HUES48 (cell line): ENCODE measurements at regions not wholly inside any gene's neighbourhood (a gene's known extent, or its start where the extent isn't known, plus 50 kb on each side); places are given as distances from the start of the nearest gene placed in this dataset.
A peak's percentile ranks its signal among the peaks of the same experiment; 100 is the strongest.
"Not testable (repeated sequence)": the region's sequence is repeated elsewhere in the genome, so short reads cannot be mapped to it uniquely, and the experiment has no call there.

Source experiments
- H3K27ac ChIP-seq: one replicate; pipeline ENCODE4 v1.7.0; 2013; ENCODE audit warnings: low read depth, low read length, inconsistent platforms
- H3K27me3 ChIP-seq: 2 replicates; pipeline ENCODE4 v1.6.1; 2013; ENCODE audit warnings: mild to moderate bottlenecking, low read length; ENCODE audit not compliant: control insufficient read depth, insufficient read depth
- H3K36me3 ChIP-seq: 2 replicates; pipeline ENCODE4 v1.6.1; 2013; ENCODE audit warnings: low read length; ENCODE audit not compliant: control insufficient read depth, insufficient read depth
- H3K4me1 ChIP-seq: 2 replicates; pipeline ENCODE4 v1.6.1; 2013; ENCODE audit warnings: mild to moderate bottlenecking, low read length; ENCODE audit not compliant: control insufficient read depth, insufficient read depth
- H3K4me3 ChIP-seq: 2 replicates; pipeline ENCODE4 v1.5.1; 2013; ENCODE audit warnings: mild to moderate bottlenecking, low read depth, low read length
- H3K9ac ChIP-seq: 2 replicates; pipeline ENCODE4 v1.6.1; 2013; ENCODE audit warnings: mild to moderate bottlenecking, low read depth, low read length, moderate library complexity
- H3K9me3 ChIP-seq: 2 replicates; pipeline ENCODE4 v1.6.1; 2013; ENCODE audit warnings: low read length; ENCODE audit not compliant: control insufficient read depth, insufficient read depth

DNA sequence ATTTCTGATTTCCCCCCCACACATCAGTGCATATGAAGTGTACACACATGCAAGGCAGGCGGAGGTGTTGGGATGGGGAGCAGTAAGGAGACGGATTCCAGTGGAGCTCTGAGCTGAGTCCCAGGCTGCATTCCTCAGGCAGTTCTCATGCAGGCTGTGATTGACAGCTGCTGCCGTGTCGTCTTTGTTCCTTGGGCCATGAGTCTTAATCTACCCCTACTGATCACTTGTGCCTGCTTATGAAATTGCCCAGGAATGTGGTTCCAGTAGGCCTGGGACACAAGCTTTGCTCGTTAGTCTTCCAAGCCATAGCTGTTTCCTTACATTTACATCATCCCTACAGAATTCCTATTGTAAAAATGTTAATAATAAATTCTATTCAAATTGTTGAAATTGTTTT is 1241.9 kb downstream of the UQCRFS1 start:
- peak overlapping the region; percentile 71 for H3K27ac ChIP-seq
- no peaks in the 10 kb centered on the region for H3K36me3 ChIP-seq
- H3K27me3 ChIP-seq, result no peaks in the 10 kb centered on the region
- H3K9me3 ChIP-seq, result no peaks in the 10 kb centered on the region
- peaks cover 22% of the 10 kb centered on the region for H3K4me1 ChIP-seq
- no peak overlapping the region for H3K4me3 ChIP-seq
- no peak overlapping the region for H3K9ac ChIP-seq

- Histone ChIP-seq H3K27ac (no peak overlapping the region), H3K4me1 (peaks cover 26% of the 10 kb centered on the region; the same call in 1 of the 2 replicates), H3K9ac (no peak overlapping the region), H3K9me3 (no peaks in the 10 kb centered on the region), H3K4me3 (no peak overlapping the region), H3K36me3 (no peaks in the 10 kb centered on the region), H3K27me3 (no peaks in the 10 kb centered on the region)
These were observed 1246.5 kb downstream of the UQCRFS1 start for GRCh38 chr19:27966390-27966816.

- Histone ChIP-seq H3K27me3 (no peaks in the 10 kb centered on the region), H3K27ac (no peak overlapping the region), H3K9ac (no peak overlapping the region), H3K9me3 (no peaks in the 10 kb centered on the region), H3K4me1 (peaks cover 21% of the 10 kb centered on the region; the same call in 1 of the 2 replicates), H3K36me3 (no peaks in the 10 kb centered on the region), H3K4me3 (no peak overlapping the region)
These were observed 1248.8 kb downstream of the UQCRFS1 start for GRCh38 chr19:27964185-27964584.

- Histone ChIP-seq H3K9me3 (no peaks in the 10 kb centered on the region), H3K9ac (no peak overlapping the region), H3K4me3 (no peak overlapping the region)
These were observed 1250.7 kb downstream of the UQCRFS1 start for GRCh38 chr19:27962264-27962663.

GRCh38 chr19:27955485-27956480 is 1257.2 kb downstream of the UQCRFS1 start:
- no peaks in the 10 kb centered on the region; the same call in 1 of the 2 replicates for H3K4me1 ChIP-seq
- H3K36me3 ChIP-seq, result no peaks in the 10 kb centered on the region
- H3K9ac ChIP-seq, result no peak overlapping the region
- no peak overlapping the region for H3K27ac ChIP-seq
- H3K9me3 ChIP-seq, result peaks cover 6% of the 10 kb centered on the region; the same call in 1 of the 2 replicates
- no peaks in the 10 kb centered on the region for H3K27me3 ChIP-seq
- no peak overlapping the region for H3K4me3 ChIP-seq

More at GRCh38 chr19:27962264-27962663, 1250.7 kb downstream of the UQCRFS1 start:
- no peaks in the 10 kb centered on the region for H3K27me3 ChIP-seq
- peak overlapping the region; percentile 62 for H3K27ac ChIP-seq
- H3K4me1 ChIP-seq, result peaks cover 21% of the 10 kb centered on the region; the same call in 1 of the 2 replicates
- no peaks in the 10 kb centered on the region for H3K36me3 ChIP-seq

DNA sequence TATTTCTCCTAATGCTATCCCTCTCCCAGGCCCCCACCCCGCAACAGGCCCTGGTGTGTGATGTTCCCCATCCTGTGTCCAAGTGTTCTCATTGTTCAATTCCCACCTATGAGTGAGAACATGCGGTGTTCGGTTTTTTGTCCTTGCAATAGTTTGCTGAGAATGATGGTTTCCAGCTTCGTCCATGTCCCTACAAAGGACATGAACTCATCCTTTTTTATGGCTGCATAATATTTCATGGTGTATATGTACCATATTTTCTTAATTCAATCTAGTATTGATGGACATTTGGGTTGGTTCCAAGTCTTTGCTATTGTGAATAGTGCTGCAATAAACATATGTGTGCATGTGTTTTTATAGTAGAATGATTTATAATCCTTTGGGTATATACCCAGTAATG is 1270.3 kb downstream of the UQCRFS1 start:
- not testable (repeated sequence) for H3K27ac ChIP-seq, H3K36me3 ChIP-seq, H3K4me3 ChIP-seq, H3K9ac ChIP-seq, H3K27me3 ChIP-seq, H3K4me1 ChIP-seq
- H3K9me3 ChIP-seq, result peaks cover 40% of the 10 kb centered on the region

- Histone ChIP-seq H3K4me1 (no peaks in the 10 kb centered on the region), H3K27ac (no peak overlapping the region), H3K4me3 (no peak overlapping the region), H3K9ac (no peak overlapping the region), H3K27me3 (no peaks in the 10 kb centered on the region), H3K9me3 (peaks cover 83% of the 10 kb centered on the region), H3K36me3 (no peaks in the 10 kb centered on the region)
These were observed 1276.8 kb downstream of the UQCRFS1 start for GRCh38 chr19:27936139-27936538.

DNA sequence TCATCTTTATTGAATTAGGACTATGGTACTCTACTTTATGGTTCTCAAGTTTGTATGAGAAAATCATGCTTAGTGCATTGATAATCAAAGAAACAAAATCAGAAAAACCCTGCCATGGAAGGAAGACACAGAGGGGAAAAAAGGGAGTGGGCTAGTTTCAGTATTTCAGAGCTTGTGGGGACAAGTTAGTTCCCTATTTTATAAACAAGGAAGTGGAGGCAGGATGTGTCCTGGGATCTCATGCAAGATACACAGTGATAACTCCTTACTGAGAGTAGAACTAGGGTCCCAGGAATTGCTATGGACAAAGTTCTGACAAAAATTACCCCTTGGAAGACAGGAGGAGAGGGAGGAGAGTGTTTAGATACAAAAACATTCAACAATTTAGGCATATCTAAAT is 1277.3 kb downstream of the UQCRFS1 start:
- Histone ChIP-seq H3K4me1 (no peaks in the 10 kb centered on the region), H3K27ac (no peak overlapping the region), H3K9ac (no peak overlapping the region), H3K4me3 (no peak overlapping the region), H3K27me3 (no peaks in the 10 kb centered on the region), H3K9me3 (peaks cover 83% of the 10 kb centered on the region), H3K36me3 (no peaks in the 10 kb centered on the region)

DNA sequence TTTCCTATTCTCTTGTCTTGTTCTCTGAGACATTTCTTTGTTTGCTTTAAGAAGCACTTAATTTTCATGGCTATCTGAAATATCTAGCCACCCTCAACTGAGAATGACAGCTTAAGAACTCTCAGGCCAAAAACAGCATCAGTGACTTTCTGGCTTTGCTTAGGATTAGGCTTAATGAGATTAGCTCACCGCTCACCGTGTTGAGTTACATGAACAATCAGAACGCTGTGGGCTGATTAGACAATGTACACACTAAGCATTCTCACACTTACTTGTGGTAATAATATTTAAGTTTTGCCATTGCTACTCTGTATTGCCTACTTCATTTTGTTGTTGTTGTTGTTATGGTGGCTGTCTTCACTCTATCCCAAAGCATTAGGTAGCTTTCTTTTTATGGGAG is 1283.6 kb downstream of the UQCRFS1 start:
- H3K27ac ChIP-seq, result no peak overlapping the region
- H3K27me3 ChIP-seq, result no peaks in the 10 kb centered on the region
- H3K4me3 ChIP-seq, result no peak overlapping the region
- peaks cover 95% of the 10 kb centered on the region for H3K9me3 ChIP-seq
- H3K9ac ChIP-seq, result no peak overlapping the region
- no peaks in the 10 kb centered on the region for H3K36me3 ChIP-seq
- no peaks in the 10 kb centered on the region for H3K4me1 ChIP-seq

DNA sequence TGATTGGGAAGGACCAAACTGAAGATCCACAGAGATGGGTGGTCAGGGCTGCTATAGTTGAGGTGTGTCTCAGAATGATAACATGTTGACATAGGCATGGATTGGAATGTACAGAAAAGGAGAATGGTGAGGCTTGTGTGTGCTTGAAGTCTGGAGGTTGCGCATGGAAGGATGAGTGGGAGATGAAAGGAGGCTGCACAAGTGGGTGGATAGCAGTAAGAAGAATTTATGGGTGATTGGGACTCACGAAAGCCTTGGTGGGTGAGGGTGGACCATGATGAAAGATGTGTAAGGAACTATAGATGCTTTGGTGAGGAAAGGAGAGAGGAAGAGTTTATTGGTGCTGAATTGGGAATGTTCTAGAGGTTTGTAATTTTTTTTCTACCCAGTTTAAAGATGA is 1287.7 kb downstream of the UQCRFS1 start:
- H3K4me3 ChIP-seq, result no peak overlapping the region; the same call in 1 of the 2 replicates

GRCh38 chr19:27922970-27923369 is 1290.0 kb downstream of the UQCRFS1 start:
- Histone ChIP-seq H3K27me3 (no peaks in the 10 kb centered on the region), H3K9ac (no peak overlapping the region), H3K9me3 (peaks cover 92% of the 10 kb centered on the region), H3K27ac (no peak overlapping the region), H3K4me3 (no peak overlapping the region), H3K4me1 (no peaks in the 10 kb centered on the region), H3K36me3 (no peaks in the 10 kb centered on the region)

More for the DNA sequence above, 1287.7 kb downstream of the UQCRFS1 start:
- Histone ChIP-seq H3K27ac (no peak overlapping the region), H3K27me3 (no peaks in the 10 kb centered on the region), H3K4me1 (no peaks in the 10 kb centered on the region), H3K36me3 (no peaks in the 10 kb centered on the region), H3K9ac (no peak overlapping the region), H3K9me3 (peaks cover 93% of the 10 kb centered on the region)
